NB4 (cell line): ENCODE measurements at regions not wholly inside any gene's neighbourhood (a gene's known extent, or its start where the extent isn't known, plus 50 kb on each side); places are given as distances from the start of the nearest gene placed in this dataset.

Source experiments
- DNase-seq: peaks from one replicate; pipeline ENCODE4 v3.0.0; 2010; ENCODE audit warnings: low read depth
- H3K4me3 ChIP-seq: one replicate; pipeline ENCODE4 v1.5.1; 2011; ENCODE audit warnings: mild to moderate bottlenecking, low read depth, low read length, moderate library complexity
- CTCF ChIP-seq: IDR thresholded peaks from one replicate; pipeline ENCODE4 v1.5.1; 2012; ENCODE audit warnings: low read depth, low read length
- MAX ChIP-seq: IDR thresholded peaks from 2 replicates; pipeline ENCODE4 v1.6.1; 2011; ENCODE audit warnings: low read depth, low read length
- MYC ChIP-seq: IDR thresholded peaks from 2 replicates; pipeline ENCODE4 v1.6.1; 2011; ENCODE audit warnings: low read depth, low read length
- POLR2A ChIP-seq: IDR thresholded peaks from 2 replicates; pipeline ENCODE4 v1.6.1; 2011; ENCODE audit warnings: mild to moderate bottlenecking; ENCODE audit not compliant: insufficient read length; ENCODE audit errors: extremely low read depth

GRCh38 chr20:12056839-12057238 is 139.1 kb downstream of the BTBD3 start:
- TF ChIP-seq POLR2A = no peak
- no peak for TF ChIP-seq MAX
- no peak for TF ChIP-seq CTCF
- no peak for TF ChIP-seq MYC
- H3K4me3 ChIP-seq = no peak overlapping the region
- peak; percentile 25 for DNase-seq

GRCh38 chr20:12057778-12058177 is 140.1 kb downstream of the BTBD3 start:
- TF ChIP-seq POLR2A (no peak), MYC (no peak), MAX (no peak), CTCF (no peak)
- H3K4me3 ChIP-seq = no peak overlapping the region
- DNase-seq = no peak

- no peak for TF ChIP-seq CTCF
- no peak for TF ChIP-seq POLR2A
- no peak for TF ChIP-seq MYC
- TF ChIP-seq MAX = no peak
- peak; percentile 54 for DNase-seq
- H3K4me3 ChIP-seq = no peak overlapping the region
These were observed 140.5 kb downstream of the BTBD3 start for GRCh38 chr20:12058216-12058615.

GRCh38 chr20:12061466-12061865 is 143.8 kb downstream of the BTBD3 start:
- no peak for DNase-seq
- TF ChIP-seq MYC (no peak), POLR2A (no peak), CTCF (no peak), MAX (no peak)
- H3K4me3 ChIP-seq = no peak overlapping the region

- no peak for TF ChIP-seq MYC
- TF ChIP-seq MAX = no peak
- no peak overlapping the region for H3K4me3 ChIP-seq
- DNase-seq = no peak
These were observed 145.5 kb downstream of the BTBD3 start for GRCh38 chr20:12063106-12063684.

GRCh38 chr20:12064540-12064939 is 146.8 kb downstream of the BTBD3 start:
- H3K4me3 ChIP-seq = no peak overlapping the region
- no peak for TF ChIP-seq POLR2A
- TF ChIP-seq MAX = no peak
- DNase-seq = no peak

GRCh38 chr20:12067686-12068085 is 150.0 kb downstream of the BTBD3 start:
- DNase-seq = no peak
- no peak overlapping the region for H3K4me3 ChIP-seq
- TF ChIP-seq MAX (no peak), CTCF (no peak), MYC (no peak), POLR2A (no peak)
